Neuronal stem cell (in vitro differentiated cells): ENCODE measurements at regions not wholly inside any gene's neighbourhood (a gene's known extent, or its start where the extent isn't known, plus 50 kb on each side); places are given as distances from the start of the nearest gene placed in this dataset.
A peak's percentile ranks its signal among the peaks of the same experiment; 100 is the strongest.
"Not testable (repeated sequence)": the region's sequence is repeated elsewhere in the genome, so short reads cannot be mapped to it uniquely, and the experiment has no call there.

Experiments
- DNase-seq: peaks from one replicate; pipeline ENCODE4 v3.0.0-alpha.2; 2013; ENCODE audit warnings: low spot score
- H2AFZ ChIP-seq: one replicate; pipeline ENCODE4 v1.6.1; 2013; ENCODE audit warnings: mild to moderate bottlenecking, low read length, inconsistent platforms
- H2AK5ac ChIP-seq: 2 replicates; pipeline ENCODE4 v1.6.1; 2013; ENCODE audit warnings: low read depth, mild to moderate bottlenecking, inconsistent platforms, low read length, moderate library complexity, mixed read lengths
- H2BK120ac ChIP-seq: 2 replicates; pipeline ENCODE4 v1.6.1; 2013; ENCODE audit warnings: low read depth, mild to moderate bottlenecking, inconsistent platforms, low read length, moderate library complexity, mixed read lengths
- H2BK12ac ChIP-seq: one replicate; pipeline ENCODE4 v1.6.1; 2013; ENCODE audit warnings: low read length, inconsistent platforms
- H2BK15ac ChIP-seq: 2 replicates; pipeline ENCODE4 v1.6.1; 2013; ENCODE audit warnings: mild to moderate bottlenecking, low read length, inconsistent platforms, mixed read lengths
- H2BK5ac ChIP-seq: one replicate; pipeline ENCODE4 v1.6.1; 2013; ENCODE audit warnings: inconsistent platforms, mild to moderate bottlenecking, low read length, moderate library complexity
- H3K14ac ChIP-seq: one replicate; pipeline ENCODE4 v1.6.1; 2013; ENCODE audit warnings: low read length, inconsistent platforms
- H3K18ac ChIP-seq: 2 replicates; pipeline ENCODE4 v1.6.1; 2013; ENCODE audit warnings: low read length, inconsistent platforms
- H3K23ac ChIP-seq: 2 replicates; pipeline ENCODE4 v1.6.1; 2013; ENCODE audit warnings: low read depth, mild to moderate bottlenecking, mixed read lengths, low read length, inconsistent platforms; ENCODE audit not compliant: poor library complexity
- H3K27ac ChIP-seq: replicated peaks from 3 replicates; pipeline ENCODE4 v1.5.1; 2013; ENCODE audit warnings: low read length, inconsistent platforms
- H3K27me3 ChIP-seq, 3 experiments: 2 replicates each; pipeline ENCODE4 v1.6.1; 2013; ENCODE audit warnings: low read length in 3 of 3, mild to moderate bottlenecking in 2 of 3, inconsistent platforms in 1 of 3, low read depth in 1 of 3, mixed read lengths in 1 of 3, moderate library complexity in 1 of 3; ENCODE audit not compliant: control insufficient read depth in 3 of 3, insufficient read depth in 3 of 3
- H3K36me3 ChIP-seq, 2 donors: replicated peaks in 1 of 2; 2 replicates each; pipeline ENCODE4 v1.6.1; 2013; ENCODE audit warnings: low read length in 2 of 2; ENCODE audit not compliant: control insufficient read depth in 2 of 2, insufficient read depth in 2 of 2
- H3K4ac ChIP-seq: 2 replicates; pipeline ENCODE4 v1.6.1; 2013; ENCODE audit warnings: inconsistent platforms, mild to moderate bottlenecking, low read length, moderate library complexity
- H3K4me1 ChIP-seq, 2 donors: 1 replicate in 1 of 2; 2 replicates in 1 of 2; pipeline ENCODE4 v1.6.1; 2013; ENCODE audit warnings: low read length in 2 of 2, low read depth in 1 of 2; ENCODE audit not compliant: control insufficient read depth in 2 of 2, insufficient read depth in 1 of 2
- H3K4me2 ChIP-seq: one replicate; pipeline ENCODE4 v1.6.1; 2013; ENCODE audit warnings: mild to moderate bottlenecking, low read length, inconsistent platforms; ENCODE audit not compliant: insufficient read depth, poor library complexity, severe bottlenecking
- H3K4me3 ChIP-seq, 2 donors: 2 replicates each; pipeline ENCODE4 v1.5.1; 2013; ENCODE audit warnings: low read length in 2 of 2, mild to moderate bottlenecking in 2 of 2, inconsistent platforms in 1 of 2, moderate library complexity in 1 of 2
- H3K79me1 ChIP-seq: one replicate; pipeline ENCODE4 v1.6.1; 2013; ENCODE audit warnings: low read depth, mild to moderate bottlenecking, inconsistent platforms, low read length, moderate library complexity
- H3K9ac ChIP-seq: one replicate; pipeline ENCODE4 v1.6.1; 2013; ENCODE audit warnings: mild to moderate bottlenecking, low read depth, low read length, inconsistent platforms; ENCODE audit not compliant: poor library complexity
- H3K9me3 ChIP-seq, 2 donors: replicated peaks in 1 of 2; 2 replicates each; pipeline versions ENCODE3 to v1.6.1; 2013; ENCODE audit warnings: low read length in 2 of 2, mild to moderate bottlenecking in 2 of 2, inconsistent platforms in 1 of 2, low read depth in 1 of 2, mixed read lengths in 1 of 2, moderate library complexity in 1 of 2; ENCODE audit not compliant: control insufficient read depth in 2 of 2, insufficient read depth in 1 of 2
- H4K8ac ChIP-seq: one replicate; pipeline ENCODE4 v1.6.1; 2013; ENCODE audit warnings: low read depth, mild to moderate bottlenecking, inconsistent platforms, low read length, moderate library complexity
- H4K91ac ChIP-seq: one replicate; pipeline ENCODE4 v1.6.1; 2013; ENCODE audit warnings: low read length, low read depth, mild to moderate bottlenecking, inconsistent platforms; ENCODE audit not compliant: poor library complexity
- WGBS, 2 donors: extraction: QIAGEN DNeasy Blood & Tissue Kit; methylation state at CpG; one replicate each; pipeline ENCODE4 v1.1.7; 2013; ENCODE audit warnings: missing lambda C conversion rate in 2 of 2, mixed read lengths in 1 of 2; ENCODE audit not compliant: insufficient read length in 2 of 2, insufficient replicate concordance in 1 of 2; ENCODE audit errors: extremely low coverage in 2 of 2; 5-methylcytosine and 5-hydroxymethylcytosine counted together

DNA sequence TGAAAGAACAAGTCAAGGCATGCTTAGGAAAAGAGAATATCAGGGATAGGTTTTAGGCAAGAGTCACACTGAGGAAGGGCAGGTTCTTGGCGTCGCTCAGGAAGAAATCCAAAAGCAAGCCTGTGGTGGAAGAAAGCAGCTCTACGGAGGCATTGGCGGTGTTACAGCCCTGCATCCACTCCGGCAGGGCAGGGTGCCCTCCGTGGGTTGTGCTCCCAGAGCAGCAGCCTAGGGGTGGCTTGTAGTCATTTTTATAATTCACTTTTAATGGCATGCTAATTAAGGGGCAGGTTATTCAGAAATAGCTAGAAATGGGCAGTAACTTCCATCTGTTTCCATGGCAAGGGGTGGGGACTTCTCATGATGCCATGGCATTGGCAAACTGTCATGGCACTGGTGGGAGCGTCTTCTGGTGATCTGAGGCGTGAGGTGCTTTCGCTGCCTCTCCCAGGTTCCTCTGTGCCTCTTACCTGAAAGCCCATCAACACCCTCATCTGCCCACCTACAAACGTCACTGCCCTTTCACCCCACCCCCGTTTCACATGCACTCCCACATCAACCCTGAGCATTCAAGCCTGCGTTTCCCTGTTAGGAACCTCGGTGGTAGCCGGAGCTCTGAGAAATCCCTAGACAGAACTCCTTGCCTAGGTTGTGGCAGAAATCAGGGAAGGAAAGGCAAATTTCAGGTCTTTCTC lies 1763.8 kb upstream of the TPTE start:
- not testable (repeated sequence) for H4K91ac ChIP-seq, H3K27me3 ChIP-seq, H2BK15ac ChIP-seq, H3K4me2 ChIP-seq, H2AFZ ChIP-seq, H2BK120ac ChIP-seq, H3K79me1 ChIP-seq, H3K9me3 ChIP-seq, H3K18ac ChIP-seq, H3K14ac ChIP-seq, H2BK12ac ChIP-seq, H3K4ac ChIP-seq, H2BK5ac ChIP-seq, H3K27ac ChIP-seq, H3K36me3 ChIP-seq, DNase-seq, H2AK5ac ChIP-seq, H4K8ac ChIP-seq, H3K23ac ChIP-seq, H3K4me1 ChIP-seq, H3K9ac ChIP-seq
- no CpG with 5 or more reads among the region's 14 CpGs for WGBS, 2 donors
- peak overlapping the region in 1 of 2 donors; percentile 65 for H3K4me3 ChIP-seq

DNA sequence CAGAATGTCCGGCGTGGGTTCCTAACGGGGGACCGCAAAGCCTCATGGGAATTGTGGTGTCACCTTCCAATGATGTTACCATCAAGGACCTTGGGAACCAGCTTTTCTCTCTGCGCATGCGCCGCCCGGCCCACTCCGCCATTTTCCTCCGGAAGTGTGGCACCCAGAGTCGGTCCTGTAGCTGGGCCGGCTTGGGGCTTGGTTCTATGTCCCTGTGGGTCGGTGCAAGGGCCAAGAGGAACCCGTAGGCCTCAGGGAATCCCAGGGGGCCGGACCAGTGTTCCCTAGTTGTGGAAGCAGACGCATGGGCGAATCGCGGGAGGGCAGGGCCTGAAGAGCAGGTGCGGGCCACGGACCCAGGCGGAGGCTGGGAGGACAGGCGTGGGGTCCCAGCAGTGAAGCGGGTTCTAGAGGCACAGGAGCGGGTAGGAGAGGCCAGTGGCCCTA lies 1762.4 kb upstream of the TPTE start:
- peak overlapping the region in 1 of 2 donors; percentile 2 for H3K4me3 ChIP-seq
- H2AFZ ChIP-seq, H4K8ac ChIP-seq, H3K23ac ChIP-seq, H3K27ac ChIP-seq, DNase-seq, H3K4ac ChIP-seq, H3K27me3 ChIP-seq, H3K9ac ChIP-seq, H2AK5ac ChIP-seq, H3K9me3 ChIP-seq, H3K36me3 ChIP-seq, H2BK5ac ChIP-seq, H2BK15ac ChIP-seq, H3K79me1 ChIP-seq, H4K91ac ChIP-seq, H2BK12ac ChIP-seq, H3K4me1 ChIP-seq, H3K4me2 ChIP-seq, H3K18ac ChIP-seq, H2BK120ac ChIP-seq: not testable (repeated sequence)
- H3K14ac ChIP-seq = peak overlapping the region; percentile 59
- no CpG with 5 or more reads among the region's 25 CpGs for WGBS, 2 donors

DNA sequence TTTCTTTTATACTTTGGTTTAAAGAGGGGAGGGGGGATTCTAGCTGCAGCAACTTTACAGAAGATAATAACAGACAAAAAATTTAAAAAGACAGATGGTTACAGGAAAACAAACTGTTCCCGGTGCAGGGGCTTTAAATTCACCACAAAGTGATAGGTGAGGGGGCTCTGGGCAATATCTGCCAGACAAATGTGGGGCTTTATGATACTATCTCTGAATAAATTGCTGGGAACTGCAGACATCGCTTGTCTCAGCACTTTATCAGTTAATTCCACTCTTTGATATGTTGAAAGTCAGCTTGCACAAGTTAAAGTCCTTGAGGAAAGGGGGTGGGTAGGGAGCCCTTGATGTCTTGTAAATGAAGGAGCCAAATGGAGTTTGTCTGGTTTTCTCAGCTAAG lies 1759.1 kb upstream of the TPTE start:
- not testable (repeated sequence) for H2BK15ac ChIP-seq, H2BK120ac ChIP-seq, H4K8ac ChIP-seq, H3K4me2 ChIP-seq, H3K4me3 ChIP-seq, H3K18ac ChIP-seq, H2BK5ac ChIP-seq, H3K36me3 ChIP-seq, H3K4ac ChIP-seq, H3K79me1 ChIP-seq, H2AFZ ChIP-seq, H3K4me1 ChIP-seq, H3K14ac ChIP-seq, H2AK5ac ChIP-seq, H3K23ac ChIP-seq, H3K9ac ChIP-seq, H2BK12ac ChIP-seq, H3K27ac ChIP-seq, DNase-seq, H4K91ac ChIP-seq, H3K27me3 ChIP-seq
- WGBS, 2 donors = no CpG with 5 or more reads among the region's 2 CpGs
- H3K9me3 ChIP-seq = peaks cover 0 to 10% of the 10 kb centered on the region in 2 donors

DNA sequence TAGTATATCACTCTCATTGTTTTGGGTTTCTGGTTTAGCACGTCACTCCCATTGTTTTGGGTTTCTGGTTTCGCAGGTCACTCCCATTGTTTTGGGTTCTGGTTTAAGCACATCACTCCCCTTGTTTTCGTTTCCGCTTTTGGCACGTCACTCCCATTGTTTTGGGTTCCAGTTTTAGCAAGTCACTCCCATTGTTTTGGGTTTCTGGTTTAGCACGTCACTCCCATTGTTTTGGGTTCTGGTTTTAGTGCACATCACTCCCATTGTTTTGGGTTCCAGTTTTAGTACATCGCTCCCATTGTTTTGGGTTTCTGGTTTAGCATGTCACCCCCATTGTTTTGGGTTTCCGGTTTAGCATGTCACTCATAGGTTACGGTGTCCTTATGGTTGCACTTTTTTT lies 1757.0 kb upstream of the TPTE start:
- not testable (repeated sequence) for H2BK5ac ChIP-seq, H3K14ac ChIP-seq, DNase-seq, H3K4me1 ChIP-seq, H3K9ac ChIP-seq, H4K8ac ChIP-seq, H3K18ac ChIP-seq, H3K27me3 ChIP-seq, H2AK5ac ChIP-seq, H2BK15ac ChIP-seq, H3K4ac ChIP-seq, H3K4me2 ChIP-seq, H3K23ac ChIP-seq, H2BK120ac ChIP-seq, H2AFZ ChIP-seq, H4K91ac ChIP-seq, H3K4me3 ChIP-seq, H3K27ac ChIP-seq, H3K36me3 ChIP-seq, H3K79me1 ChIP-seq, H2BK12ac ChIP-seq, H3K9me3 ChIP-seq
- no CpG with 5 or more reads among the region's 9 CpGs for WGBS, 2 donors
